Sigmoid colon (tissue), 4 donors: ENCODE measurements at regions not wholly inside any gene's neighbourhood (a gene's known extent, or its start where the extent isn't known, plus 50 kb on each side); places are given as distances from the start of the nearest gene placed in this dataset.

Experiments
- POLR2A ChIP-seq, 2 donors: fragments of 450-650 bp; IDR thresholded peaks; one replicate each; pipeline ENCODE4 v1.6.1; 2016; ENCODE audit warnings: antibody characterized with exemption in 2 of 2, mild to moderate bottlenecking in 2 of 2, moderate library complexity in 2 of 2
- POLR2AphosphoS5 ChIP-seq, 4 donors: sonication (generic); formaldehyde crosslinking; IDR thresholded peaks; one replicate each; pipeline ENCODE4 v1.6.1; 2017; ENCODE audit warnings: antibody characterized with exemption in 4 of 4
- TF ChIP-seq, protein P1 (sequence below), 4 experiments: fragments of 450-650 bp in 3 of 4; fragments of 200-600 bp in 1 of 4; IDR thresholded peaks; one replicate each; pipeline ENCODE4 v1.5.1; 2016 to 2019; ENCODE audit warnings: antibody characterized with exemption in 4 of 4, mild to moderate bottlenecking in 3 of 4, moderate library complexity in 2 of 4

- TF ChIP-seq, protein P1, sequence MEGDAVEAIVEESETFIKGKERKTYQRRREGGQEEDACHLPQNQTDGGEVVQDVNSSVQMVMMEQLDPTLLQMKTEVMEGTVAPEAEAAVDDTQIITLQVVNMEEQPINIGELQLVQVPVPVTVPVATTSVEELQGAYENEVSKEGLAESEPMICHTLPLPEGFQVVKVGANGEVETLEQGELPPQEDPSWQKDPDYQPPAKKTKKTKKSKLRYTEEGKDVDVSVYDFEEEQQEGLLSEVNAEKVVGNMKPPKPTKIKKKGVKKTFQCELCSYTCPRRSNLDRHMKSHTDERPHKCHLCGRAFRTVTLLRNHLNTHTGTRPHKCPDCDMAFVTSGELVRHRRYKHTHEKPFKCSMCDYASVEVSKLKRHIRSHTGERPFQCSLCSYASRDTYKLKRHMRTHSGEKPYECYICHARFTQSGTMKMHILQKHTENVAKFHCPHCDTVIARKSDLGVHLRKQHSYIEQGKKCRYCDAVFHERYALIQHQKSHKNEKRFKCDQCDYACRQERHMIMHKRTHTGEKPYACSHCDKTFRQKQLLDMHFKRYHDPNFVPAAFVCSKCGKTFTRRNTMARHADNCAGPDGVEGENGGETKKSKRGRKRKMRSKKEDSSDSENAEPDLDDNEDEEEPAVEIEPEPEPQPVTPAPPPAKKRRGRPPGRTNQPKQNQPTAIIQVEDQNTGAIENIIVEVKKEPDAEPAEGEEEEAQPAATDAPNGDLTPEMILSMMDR (IDR thresholded peaks at IDR 0.05) = no peak
- TF ChIP-seq POLR2A (IDR thresholded peaks at IDR 0.05) = no peak
- no peak for TF ChIP-seq POLR2AphosphoS5 (IDR thresholded peaks at IDR 0.05)
Observed at GRCh38 chr3:176005564-176005963, 1146.4 kb downstream of the NAALADL2 start.
